Mesodermal cell (in vitro differentiated cells): ENCODE measurements at regions not wholly inside any gene's neighbourhood (a gene's known extent, or its start where the extent isn't known, plus 50 kb on each side); places are given as distances from the start of the nearest gene placed in this dataset.

ENCODE experiments used
- H3K27ac ChIP-seq: 2 replicates; pipeline ENCODE4 v1.7.0; 2013; ENCODE audit warnings: mild to moderate bottlenecking, low read depth, low read length, moderate library complexity; ENCODE audit not compliant: severe bottlenecking
- H3K36me3 ChIP-seq: 2 replicates; pipeline ENCODE4 v1.7.1; 2013; ENCODE audit warnings: mild to moderate bottlenecking, low read length, moderate library complexity; ENCODE audit not compliant: control insufficient read depth, insufficient read depth
- H3K4me1 ChIP-seq: one replicate; pipeline ENCODE4 v1.7.1; 2013; ENCODE audit warnings: mild to moderate bottlenecking, low read length; ENCODE audit not compliant: insufficient read depth, control insufficient read depth, poor library complexity, severe bottlenecking
- H3K4me3 ChIP-seq: 2 replicates; pipeline ENCODE4 v1.7.0; 2013; ENCODE audit warnings: low read length, control low read depth, mild to moderate bottlenecking; ENCODE audit not compliant: insufficient read depth, poor library complexity, severe bottlenecking; ENCODE audit errors: extremely low read depth
- H3K9me3 ChIP-seq: 2 replicates; pipeline ENCODE4 v1.7.1; 2013; ENCODE audit warnings: mild to moderate bottlenecking, low read length, moderate library complexity; ENCODE audit not compliant: control insufficient read depth
- WGBS, 2 experiments: methylation state at CpG; one replicate each; pipeline ENCODE4 v1.1.5; 2013; ENCODE audit warnings: missing lambda C conversion rate in 2 of 2; ENCODE audit not compliant: insufficient coverage in 2 of 2; 5-methylcytosine and 5-hydroxymethylcytosine counted together

DNA sequence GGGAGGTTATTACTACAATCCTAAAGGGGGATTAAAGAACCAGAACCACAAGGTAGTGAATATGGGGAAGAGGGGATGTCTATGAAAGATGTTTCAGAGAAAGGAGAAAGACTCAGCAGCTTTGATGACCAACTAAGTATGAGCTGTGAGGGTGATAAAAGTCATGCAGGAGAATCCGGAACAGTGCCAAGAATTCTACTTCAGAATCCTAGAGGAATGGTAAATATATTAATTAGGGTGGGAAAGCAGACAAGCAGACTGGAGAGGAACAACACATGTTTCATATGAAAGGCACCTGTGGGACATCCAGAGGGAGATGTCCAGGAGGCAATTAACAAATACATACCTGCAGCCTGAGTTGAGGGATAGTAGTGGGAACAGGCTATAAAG, 642.2 kb upstream of the DIPK2B start:
- Histone ChIP-seq H3K27ac (no peak overlapping the region), H3K36me3 (peaks cover 39% of the 10 kb centered on the region), H3K4me1 (no peaks in the 10 kb centered on the region), H3K9me3 (no peaks in the 10 kb centered on the region), H3K4me3 (no peak overlapping the region)
- 100% methylated on average over 1 of the region's 1 CpG; no CpG with 5 or more reads in 1 of the 2 experiments for WGBS, 2 experiments

DNA sequence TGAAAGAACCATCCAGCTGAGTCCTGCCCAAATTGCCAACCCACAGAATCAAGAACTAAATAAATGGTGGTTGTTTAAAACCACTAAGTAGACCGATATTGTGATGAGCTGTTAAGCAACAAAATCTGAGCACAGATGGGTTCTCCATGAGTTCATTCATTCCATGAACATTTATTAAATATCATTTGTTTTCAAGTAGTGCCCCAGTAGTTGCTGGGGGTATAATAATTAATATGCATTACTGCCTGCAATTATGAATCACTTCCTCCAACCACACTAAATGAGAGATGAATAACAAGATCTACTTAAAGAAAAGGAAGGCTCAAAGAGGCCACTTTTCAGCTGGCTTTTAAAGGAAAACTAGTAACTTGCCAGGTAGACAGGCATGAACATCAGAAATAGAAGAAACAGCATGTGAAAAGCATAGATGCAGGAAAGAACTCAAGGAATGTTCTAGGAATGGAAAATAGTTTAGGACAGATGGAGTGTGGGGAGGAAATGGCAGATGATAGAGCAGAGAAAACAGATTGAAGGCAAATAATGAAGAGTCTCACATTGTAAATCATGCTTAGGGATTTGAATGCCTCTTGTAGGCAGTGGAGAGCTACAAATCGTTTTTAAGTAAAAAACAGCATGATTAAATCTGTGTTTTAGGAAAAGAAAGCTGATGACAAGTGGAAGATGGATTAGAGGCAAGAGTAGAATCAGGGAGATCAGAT, 641.7 kb upstream of the DIPK2B start:
- H3K27ac ChIP-seq: no peak overlapping the region
- 83% methylated on average over 1 of the region's 2 CpGs; no CpG with 5 or more reads in 1 of the 2 experiments for WGBS, 2 experiments
- H3K36me3 ChIP-seq: peaks cover 36% of the 10 kb centered on the region

DNA sequence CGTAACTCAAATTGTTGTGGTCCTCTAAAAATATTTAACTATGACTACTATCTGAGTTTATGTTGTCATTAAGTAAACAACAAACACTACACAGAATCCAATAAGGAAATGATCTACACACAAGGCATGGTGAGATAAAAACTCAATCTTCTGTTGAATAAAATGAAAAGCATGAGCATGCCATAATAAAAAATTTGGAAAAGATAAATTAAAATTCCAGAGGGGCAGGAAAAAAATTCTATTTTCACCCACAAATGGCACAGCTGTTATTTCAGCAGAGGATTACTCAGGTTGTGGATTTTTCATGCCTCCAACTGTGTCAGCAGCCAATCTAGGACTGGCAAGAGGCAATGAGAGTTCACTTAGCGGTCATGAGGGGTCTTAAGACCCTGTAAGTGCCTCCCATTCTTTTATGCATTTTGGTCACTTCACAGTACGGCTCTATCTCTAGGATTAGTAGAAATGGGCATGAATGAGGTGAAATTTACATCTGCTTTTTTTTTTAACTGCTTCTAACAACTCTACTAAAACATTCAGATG, 639.8 kb upstream of the DIPK2B start:
- Histone ChIP-seq H3K4me1 (no peaks in the 10 kb centered on the region), H3K27ac (no peak overlapping the region), H3K9me3 (no peaks in the 10 kb centered on the region), H3K4me3 (no peak overlapping the region), H3K36me3 (peaks cover 26% of the 10 kb centered on the region)
- WGBS, 2 experiments: no CpG with 5 or more reads among the region's 3 CpGs

More for the DNA sequence above, 641.7 kb upstream of the DIPK2B start:
- no peaks in the 10 kb centered on the region for H3K9me3 ChIP-seq
- no peaks in the 10 kb centered on the region for H3K4me1 ChIP-seq
- no peak overlapping the region for H3K4me3 ChIP-seq

DNA sequence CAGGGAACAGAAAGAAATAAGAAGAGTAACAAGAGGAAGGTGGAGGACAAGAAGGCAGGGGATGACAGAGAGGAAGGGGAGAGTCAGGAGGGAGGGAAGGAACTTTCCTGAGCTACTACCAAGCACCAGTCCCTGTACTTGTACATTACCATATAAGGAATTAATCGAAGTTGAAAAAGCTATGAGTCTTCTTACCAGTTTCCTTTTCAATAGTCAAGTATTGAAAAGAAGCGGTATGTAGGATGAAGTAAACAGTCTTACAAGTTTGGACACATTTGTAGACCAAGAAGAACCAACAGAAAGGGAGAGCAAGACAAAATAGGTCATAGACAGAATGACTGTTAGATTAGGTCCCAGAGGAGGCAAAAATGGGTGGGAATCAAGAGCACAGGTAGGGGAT, 629.7 kb upstream of the DIPK2B start:
- H3K27ac ChIP-seq: no peak overlapping the region
- WGBS, 2 experiments: no CpG with 5 or more reads among the region's 2 CpGs
- no peak overlapping the region for H3K4me3 ChIP-seq
- no peaks in the 10 kb centered on the region for H3K4me1 ChIP-seq
- H3K36me3 ChIP-seq: peaks cover 11% of the 10 kb centered on the region
- H3K9me3 ChIP-seq: no peaks in the 10 kb centered on the region

DNA sequence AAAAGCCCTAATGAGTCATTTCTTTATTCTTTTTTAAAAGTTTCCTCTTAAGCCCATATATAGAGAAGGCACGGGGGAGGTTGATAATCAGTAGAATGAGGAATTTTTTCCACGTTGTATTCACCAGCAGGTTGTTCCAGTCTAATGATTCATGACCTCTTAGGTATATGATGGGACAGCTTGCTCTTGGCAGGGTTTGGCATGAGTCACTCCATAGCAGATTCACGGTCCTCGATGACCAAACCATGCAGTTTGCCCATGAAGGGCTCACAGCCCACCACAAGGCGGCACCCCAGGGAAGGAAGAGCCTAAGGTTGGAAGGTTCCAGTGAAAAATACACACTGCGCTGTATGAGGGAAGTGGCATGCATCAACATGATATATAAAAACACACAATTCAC, 623.8 kb upstream of the DIPK2B start:
- H3K4me1 ChIP-seq: peaks cover 4% of the 10 kb centered on the region
- H3K4me3 ChIP-seq: no peak overlapping the region
- no peaks in the 10 kb centered on the region for H3K9me3 ChIP-seq
- no peak overlapping the region for H3K27ac ChIP-seq
- H3K36me3 ChIP-seq: peaks cover 19% of the 10 kb centered on the region
- WGBS, 2 experiments: no CpG with 5 or more reads among the region's 6 CpGs

DNA sequence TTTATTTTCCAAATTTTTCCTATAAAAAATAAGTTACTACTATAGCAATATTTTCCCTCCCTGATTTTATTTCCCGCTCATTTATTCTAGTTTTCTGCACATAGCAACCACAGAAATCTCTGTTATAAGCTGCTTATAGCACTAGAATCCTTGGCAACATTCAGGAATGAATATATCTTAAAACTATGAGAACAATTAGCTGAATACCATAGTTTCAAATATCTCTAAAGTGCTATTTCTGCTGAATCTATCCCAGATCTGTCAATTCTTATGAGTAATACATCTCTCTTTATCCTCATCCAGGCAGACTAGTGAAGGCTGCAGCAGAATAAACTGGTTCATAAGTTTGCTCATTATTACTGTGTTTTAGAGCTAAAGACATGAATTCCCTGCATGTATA, 622.9 kb upstream of the DIPK2B start:
- WGBS, 2 experiments: no CpG with 5 or more reads among the region's 1 CpG
- H3K4me3 ChIP-seq: no peak overlapping the region
- peaks cover 20% of the 10 kb centered on the region for H3K36me3 ChIP-seq
- H3K4me1 ChIP-seq: peaks cover 4% of the 10 kb centered on the region
- H3K9me3 ChIP-seq: no peaks in the 10 kb centered on the region
- no peak overlapping the region for H3K27ac ChIP-seq

DNA sequence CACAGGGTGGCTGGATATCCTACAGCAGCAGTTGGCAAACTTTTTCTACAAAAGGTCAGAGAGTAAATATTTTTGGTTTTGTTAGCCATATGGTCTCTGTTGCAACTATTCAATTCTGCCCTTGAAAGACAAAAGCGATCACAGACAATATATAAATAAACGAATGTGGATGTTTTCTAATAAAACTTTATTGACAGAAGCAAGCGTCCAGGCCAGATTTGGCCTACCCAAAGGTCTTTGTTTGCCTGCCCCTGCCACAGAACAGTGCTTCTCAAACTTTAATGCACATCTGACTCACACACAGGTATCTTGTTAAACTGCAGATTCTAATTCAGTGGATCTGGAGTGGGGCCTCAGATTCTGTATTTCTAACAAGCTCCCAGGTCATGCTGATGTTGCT, 621.4 kb upstream of the DIPK2B start:
- WGBS, 2 experiments: 80% methylated on average over 1 of the region's 3 CpGs; no CpG with 5 or more reads in 1 of the 2 experiments
- Histone ChIP-seq H3K27ac (no peak overlapping the region), H3K4me1 (peaks cover 4% of the 10 kb centered on the region), H3K36me3 (peaks cover 23% of the 10 kb centered on the region), H3K4me3 (no peak overlapping the region), H3K9me3 (no peaks in the 10 kb centered on the region)

DNA sequence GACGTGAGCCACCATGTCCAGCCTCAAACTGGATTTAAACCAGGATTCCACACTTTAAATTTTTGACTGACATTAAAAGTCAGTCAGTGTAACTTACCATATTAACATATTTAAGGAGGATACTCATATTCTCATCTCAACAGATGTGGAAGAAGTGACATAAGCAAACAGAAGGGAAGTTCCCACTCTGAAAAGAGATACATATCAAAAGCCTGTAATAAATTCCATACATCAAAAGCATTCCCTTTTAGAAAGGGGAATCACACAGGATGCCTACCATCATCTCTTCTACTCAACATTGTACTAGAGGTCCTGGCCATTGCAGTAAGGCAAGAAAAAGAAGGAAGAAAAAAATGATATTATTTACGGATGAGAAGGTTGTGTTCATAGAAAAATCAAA, 618.2 kb upstream of the DIPK2B start:
- no peaks in the 10 kb centered on the region for H3K9me3 ChIP-seq
- peaks cover 20% of the 10 kb centered on the region for H3K36me3 ChIP-seq
- H3K4me3 ChIP-seq: no peak overlapping the region
- no peak overlapping the region for H3K27ac ChIP-seq
- H3K4me1 ChIP-seq: peaks cover 3% of the 10 kb centered on the region
- WGBS, 2 experiments: no CpG with 5 or more reads among the region's 2 CpGs

DNA sequence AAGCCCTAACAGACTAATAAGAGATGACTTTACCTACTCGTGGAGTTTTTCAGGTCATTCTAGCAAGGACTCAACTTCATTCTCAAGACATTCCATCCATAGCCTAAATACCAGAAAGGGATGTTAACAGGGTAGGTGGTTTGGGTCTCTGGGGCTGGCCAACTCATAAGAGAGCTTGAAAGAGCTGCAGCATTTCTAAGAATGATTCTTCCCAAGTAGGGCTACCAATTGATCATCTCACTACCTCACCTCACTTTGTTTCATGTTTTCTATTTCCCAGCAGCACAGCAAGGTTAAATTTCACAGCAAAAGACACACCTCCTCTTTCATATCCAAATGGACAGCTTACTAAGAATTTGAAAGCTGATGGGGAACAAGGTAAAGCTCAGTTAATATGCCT, 614.8 kb upstream of the DIPK2B start:
- Histone ChIP-seq H3K4me3 (no peak overlapping the region), H3K9me3 (no peaks in the 10 kb centered on the region), H3K27ac (no peak overlapping the region), H3K4me1 (peaks cover 6% of the 10 kb centered on the region), H3K36me3 (peaks cover 11% of the 10 kb centered on the region)
- WGBS, 2 experiments: no CpG with 5 or more reads among the region's 1 CpG

DNA sequence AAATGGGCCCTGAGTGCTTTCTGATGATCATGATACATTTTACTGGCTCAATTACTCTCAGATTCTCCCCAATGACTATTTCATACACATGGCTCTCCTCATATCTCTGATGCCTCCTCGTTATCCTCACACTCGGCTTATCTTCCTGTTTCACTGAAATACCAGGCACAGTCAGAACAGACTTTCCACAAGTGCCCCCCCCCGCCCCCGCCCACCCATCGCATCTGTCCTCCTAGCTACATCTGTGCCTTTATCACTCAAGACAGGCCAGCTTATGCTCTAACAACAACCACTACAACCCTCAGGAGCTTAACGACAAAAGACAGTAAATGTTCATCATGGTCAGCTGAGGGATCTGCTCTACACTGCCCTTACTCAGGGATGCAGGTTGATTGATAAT, 610.6 kb upstream of the DIPK2B start:
- no peak overlapping the region for H3K4me3 ChIP-seq
- WGBS, 2 experiments: 70 to 100% methylated on average over 1 to 2 of the region's 6 CpGs
- H3K27ac ChIP-seq: no peak overlapping the region
- peaks cover 3% of the 10 kb centered on the region for H3K36me3 ChIP-seq
- no peaks in the 10 kb centered on the region for H3K9me3 ChIP-seq
- peaks cover 31% of the 10 kb centered on the region for H3K4me1 ChIP-seq
